Subcutaneous abdominal adipose tissue (tissue), 5 donors: ENCODE measurements at regions not wholly inside any gene's neighbourhood (a gene's known extent, or its start where the extent isn't known, plus 50 kb on each side); places are given as distances from the start of the nearest gene placed in this dataset.

Source experiments
- H3K27ac ChIP-seq: one replicate; pipeline ENCODE4 v1.7.0; 2013; ENCODE audit warnings: low read depth, mild to moderate bottlenecking, inconsistent platforms, low read length, moderate library complexity
- H3K27me3 ChIP-seq, 5 donors: one replicate each; pipeline ENCODE4 v1.7.0; 2013; ENCODE audit warnings: low read length in 5 of 5, inconsistent platforms in 1 of 5; ENCODE audit not compliant: control insufficient read depth in 5 of 5, insufficient read depth in 4 of 5
- H3K36me3 ChIP-seq, 5 donors: one replicate each; pipeline ENCODE4 v1.7.0; 2013; ENCODE audit warnings: low read length in 5 of 5; ENCODE audit not compliant: control insufficient read depth in 5 of 5, insufficient read depth in 5 of 5
- H3K4me1 ChIP-seq, 5 donors: one replicate each; pipeline ENCODE4 v1.7.0; 2013; ENCODE audit warnings: low read length in 5 of 5, mild to moderate bottlenecking in 3 of 5, moderate library complexity in 1 of 5; ENCODE audit not compliant: control insufficient read depth in 5 of 5, insufficient read depth in 5 of 5
- H3K4me3 ChIP-seq, 5 donors: one replicate each; pipeline ENCODE4 v1.7.0; 2013; ENCODE audit warnings: low read length in 5 of 5, low read depth in 1 of 5
- H3K9ac ChIP-seq, 5 donors: one replicate each; pipeline ENCODE4 v1.7.0; 2013; ENCODE audit warnings: low read length in 5 of 5, mild to moderate bottlenecking in 4 of 5, moderate library complexity in 3 of 5
- H3K9me3 ChIP-seq, 5 donors: one replicate each; pipeline ENCODE4 v1.7.0; 2013; ENCODE audit warnings: low read length in 5 of 5; ENCODE audit not compliant: control insufficient read depth in 5 of 5
- donor health status: healthy.
- donor health status: healthy.
- donor health status: healthy.
- donor health status: healthy.
- donor health status: healthy.

GRCh38 chr16:63735456-63735855 lies 1386.4 kb downstream of the CDH11 start:
- H3K9me3 ChIP-seq, result no peaks in the 10 kb centered on the region
- no peak overlapping the region for H3K9ac ChIP-seq
- no peak overlapping the region for H3K27ac ChIP-seq
- no peaks in the 10 kb centered on the region for H3K36me3 ChIP-seq
- H3K27me3 ChIP-seq, result no peaks in the 10 kb centered on the region
- no peaks in the 10 kb centered on the region for H3K4me1 ChIP-seq
- no peak overlapping the region for H3K4me3 ChIP-seq

- H3K4me1 ChIP-seq, result no peaks in the 10 kb centered on the region
- H3K36me3 ChIP-seq, result no peaks in the 10 kb centered on the region
- H3K9ac ChIP-seq, result no peak overlapping the region
- H3K27me3 ChIP-seq, result no peaks in the 10 kb centered on the region
- no peaks in the 10 kb centered on the region for H3K9me3 ChIP-seq
- no peak overlapping the region for H3K4me3 ChIP-seq
- H3K27ac ChIP-seq, result no peak overlapping the region
These were observed 1401.0 kb downstream of the CDH11 start for GRCh38 chr16:63720848-63721247.

DNA sequence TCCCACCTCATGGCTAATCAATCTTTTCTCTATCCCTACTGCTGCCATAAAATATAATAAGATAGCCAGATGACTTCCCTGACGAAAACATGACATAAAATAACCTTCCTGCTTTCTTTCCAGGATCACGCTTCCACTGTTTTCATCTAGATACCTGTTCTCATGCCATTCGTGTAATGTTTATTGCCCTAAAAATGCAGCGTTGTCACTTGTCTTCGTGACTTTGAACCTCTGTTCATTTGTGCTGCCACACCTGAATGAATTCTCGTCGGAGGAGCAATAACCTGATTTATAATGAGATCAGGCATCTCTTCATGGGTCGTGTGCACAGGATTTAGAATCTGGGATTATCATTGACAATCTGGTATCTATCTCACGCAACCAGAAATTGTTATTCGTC lies 1401.9 kb downstream of the CDH11 start:
- no peak overlapping the region for H3K4me3 ChIP-seq
- H3K9me3 ChIP-seq, result no peaks in the 10 kb centered on the region

DNA sequence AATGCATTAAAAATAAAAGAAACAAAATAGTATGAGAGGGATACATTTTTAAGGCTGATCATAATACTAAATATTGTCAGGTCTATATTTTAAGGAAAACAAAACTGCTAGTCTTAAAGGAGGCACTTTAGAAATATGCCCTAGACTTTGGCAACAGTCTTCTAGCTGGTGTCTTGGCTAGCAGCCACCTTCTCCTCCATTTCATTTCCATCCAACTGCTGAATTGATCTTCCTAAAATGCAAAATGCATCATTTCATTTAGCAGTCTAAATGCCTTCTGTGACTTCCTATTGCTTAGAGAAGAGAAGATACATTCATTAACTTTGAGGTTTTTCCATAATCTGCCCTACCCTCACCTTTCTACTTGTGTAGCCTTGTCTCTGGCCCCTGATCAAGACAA lies 1404.1 kb downstream of the CDH11 start:
- no peak overlapping the region for H3K9ac ChIP-seq
- no peaks in the 10 kb centered on the region for H3K9me3 ChIP-seq
- H3K4me1 ChIP-seq, result no peaks in the 10 kb centered on the region
- no peak overlapping the region for H3K27ac ChIP-seq
- H3K36me3 ChIP-seq, result no peaks in the 10 kb centered on the region
- no peaks in the 10 kb centered on the region for H3K27me3 ChIP-seq
- H3K4me3 ChIP-seq, result no peak overlapping the region

More for the DNA sequence above, 1401.9 kb downstream of the CDH11 start:
- H3K27ac ChIP-seq, result no peak overlapping the region
- H3K27me3 ChIP-seq, result no peaks in the 10 kb centered on the region
- no peak overlapping the region for H3K9ac ChIP-seq
- no peaks in the 10 kb centered on the region for H3K36me3 ChIP-seq
- H3K4me1 ChIP-seq, result no peaks in the 10 kb centered on the region

GRCh38 chr16:63714876-63715275 lies 1407.0 kb downstream of the CDH11 start:
- Histone ChIP-seq H3K36me3 (no peaks in the 10 kb centered on the region), H3K27me3 (no peaks in the 10 kb centered on the region), H3K4me1 (no peaks in the 10 kb centered on the region), H3K9me3 (no peaks in the 10 kb centered on the region), H3K4me3 (no peak overlapping the region), H3K27ac (no peak overlapping the region), H3K9ac (no peak overlapping the region)

DNA sequence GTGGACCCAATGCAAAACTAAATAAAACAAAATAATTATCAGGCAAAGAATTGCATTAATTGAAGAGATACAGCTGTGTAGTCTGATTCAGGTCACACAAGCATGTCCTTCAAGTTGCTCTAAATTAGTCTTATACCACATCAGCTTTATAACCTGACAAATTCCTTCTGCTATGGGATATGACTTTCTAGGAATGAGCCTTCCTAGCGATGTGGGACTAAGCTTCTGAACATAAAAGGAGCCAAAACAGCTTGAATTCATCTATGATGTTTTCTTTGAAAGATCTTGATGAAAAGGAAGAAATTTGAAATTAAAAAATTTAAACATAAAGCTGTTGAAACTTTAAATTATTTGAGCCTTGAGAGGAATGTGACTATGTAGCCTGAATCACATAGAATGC lies 1409.1 kb downstream of the CDH11 start:
- no peaks in the 10 kb centered on the region for H3K4me1 ChIP-seq
- no peak overlapping the region for H3K9ac ChIP-seq
- H3K36me3 ChIP-seq, result no peaks in the 10 kb centered on the region
- no peak overlapping the region for H3K4me3 ChIP-seq
- H3K27ac ChIP-seq, result no peak overlapping the region
- no peaks in the 10 kb centered on the region for H3K9me3 ChIP-seq
- H3K27me3 ChIP-seq, result no peaks in the 10 kb centered on the region

DNA sequence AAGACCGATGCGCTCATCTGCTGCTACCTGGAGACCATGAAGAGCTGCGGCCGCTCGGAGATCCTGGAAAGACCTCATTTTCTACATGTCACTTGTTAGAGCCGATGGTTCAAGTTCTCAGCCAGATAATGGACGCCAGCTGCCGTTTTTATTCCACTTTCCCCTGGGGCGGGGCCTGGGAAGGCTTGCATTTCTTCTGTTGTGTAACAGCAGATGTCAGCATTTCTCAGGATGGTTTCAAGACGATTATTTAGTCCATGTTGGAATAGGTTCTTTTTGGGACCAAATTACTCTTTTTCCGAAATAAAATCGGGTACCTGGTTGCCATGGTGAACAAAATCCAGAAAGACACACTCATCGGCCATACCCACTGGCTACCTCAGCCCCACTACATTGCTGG lies 1418.3 kb downstream of the CDH11 start:
- Histone ChIP-seq H3K4me1 (no peaks in the 10 kb centered on the region), H3K9ac (no peak overlapping the region), H3K27ac (no peak overlapping the region), H3K4me3 (no peak overlapping the region), H3K36me3 (no peaks in the 10 kb centered on the region), H3K27me3 (no peaks in the 10 kb centered on the region), H3K9me3 (no peaks in the 10 kb centered on the region)

GRCh38 chr16:63702981-63703590 lies 1418.8 kb downstream of the CDH11 start:
- Histone ChIP-seq H3K27ac (no peak overlapping the region), H3K9me3 (no peaks in the 10 kb centered on the region), H3K27me3 (no peaks in the 10 kb centered on the region), H3K4me1 (no peaks in the 10 kb centered on the region), H3K4me3 (no peak overlapping the region), H3K9ac (no peak overlapping the region), H3K36me3 (no peaks in the 10 kb centered on the region)

DNA sequence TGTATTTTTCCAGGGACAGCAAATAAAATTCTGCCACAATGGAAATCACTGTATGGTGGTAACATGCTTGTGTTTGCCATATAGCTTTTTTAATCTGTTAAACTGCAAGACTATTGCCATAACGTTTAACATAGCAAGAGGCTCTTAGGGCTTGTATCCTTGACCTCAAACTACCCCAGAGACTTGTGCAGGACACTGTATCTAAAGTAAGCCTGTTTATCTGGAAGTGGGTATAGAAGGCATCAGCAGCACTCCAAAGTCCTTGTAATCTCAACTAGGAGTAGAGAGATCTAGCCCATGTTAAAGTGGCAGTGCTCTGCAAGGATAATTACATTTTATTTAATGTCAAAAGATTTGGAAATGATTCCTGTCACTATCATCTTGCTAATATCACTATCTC lies 1424.1 kb downstream of the CDH11 start:
- Histone ChIP-seq H3K4me1 (no peaks in the 10 kb centered on the region), H3K4me3 (no peak overlapping the region), H3K9ac (no peak overlapping the region), H3K36me3 (no peaks in the 10 kb centered on the region), H3K27me3 (no peaks in the 10 kb centered on the region), H3K27ac (no peak overlapping the region), H3K9me3 (no peaks in the 10 kb centered on the region)

DNA sequence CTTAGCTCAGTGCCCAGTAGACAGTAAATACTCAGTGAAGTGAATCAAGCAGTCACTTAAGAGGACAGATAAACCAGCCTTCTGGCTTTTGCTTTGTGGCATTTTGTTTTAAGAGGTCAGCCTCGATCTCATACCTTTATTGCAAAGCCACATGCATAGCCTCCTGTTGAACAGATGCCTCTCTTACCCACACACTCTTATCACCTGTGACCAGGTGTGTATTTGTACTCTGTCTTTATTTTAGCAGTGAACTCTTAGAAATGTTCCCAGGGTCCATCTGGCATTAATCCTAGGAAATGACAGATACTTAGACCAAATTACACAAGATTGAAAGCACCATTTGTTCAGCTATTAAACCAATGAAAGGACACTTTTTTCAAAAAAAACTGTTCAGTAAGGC lies 1426.5 kb downstream of the CDH11 start:
- Histone ChIP-seq H3K36me3 (no peaks in the 10 kb centered on the region), H3K4me3 (no peak overlapping the region), H3K9ac (no peak overlapping the region), H3K4me1 (no peaks in the 10 kb centered on the region), H3K9me3 (no peaks in the 10 kb centered on the region), H3K27ac (no peak overlapping the region), H3K27me3 (no peaks in the 10 kb centered on the region)

- H3K9me3 ChIP-seq, result peaks cover 0 to 3% (median 3%) of the 10 kb centered on the region in 5 donors
These were observed 1430.9 kb downstream of the CDH11 start for GRCh38 chr16:63690961-63691360.

More at GRCh38 chr16:63690961-63691360, 1430.9 kb downstream of the CDH11 start:
- Histone ChIP-seq H3K9ac (no peak overlapping the region), H3K4me3 (no peak overlapping the region), H3K4me1 (no peaks in the 10 kb centered on the region), H3K36me3 (no peaks in the 10 kb centered on the region), H3K27ac (no peak overlapping the region), H3K27me3 (no peaks in the 10 kb centered on the region)
